Heart right ventricle (tissue), 16 donors: ENCODE measurements at regions not wholly inside any gene's neighbourhood (a gene's known extent, or its start where the extent isn't known, plus 50 kb on each side); places are given as distances from the start of the nearest gene placed in this dataset.

Experiments
- ATAC-seq, 8 donors: fragments of 200-7000 bp; cut with Tn5 transposase; one replicate each; pipeline ENCODE4 v1.9.1; 2020; ENCODE audit warnings: mild to moderate bottlenecking in 8 of 8, moderate library complexity in 8 of 8, moderate number of reproducible peaks in 1 of 8
- DNase-seq, 2 donors: peaks; one replicate each; pipeline ENCODE4 v3.0.0-alpha.2; 2020
- H3K27ac ChIP-seq, 10 donors: fragments of 200-600 bp; sonication (generic) in 2 of 10; one replicate each; pipeline versions ENCODE4 v1.5.0 to v1.8.0; 2020 to 2022; ENCODE audit warnings: mild to moderate bottlenecking in 3 of 10
- H3K27me3 ChIP-seq, 7 donors: fragments of 200-600 bp; one replicate each; pipeline ENCODE4 v1.8.0; 2021 to 2022; ENCODE audit warnings: mild to moderate bottlenecking in 2 of 7
- H3K36me3 ChIP-seq, 9 donors: fragments of 200-600 bp; sonication (generic) in 1 of 9; one replicate each; pipeline versions ENCODE4 v1.5.0 to v1.8.0; 2020 to 2022; ENCODE audit warnings: mild to moderate bottlenecking in 2 of 9
- H3K4me1 ChIP-seq, 9 donors: fragments of 200-600 bp; sonication (generic) in 1 of 9; one replicate each; pipeline versions ENCODE4 v1.5.0 to v1.8.0; 2020 to 2022; ENCODE audit warnings: mild to moderate bottlenecking in 4 of 9
- H3K4me3 ChIP-seq, 10 donors: fragments of 200-600 bp; sonication (generic) in 2 of 10; one replicate each; pipeline versions ENCODE4 v1.5.0 to v1.8.0; 2020 to 2022; ENCODE audit warnings: mild to moderate bottlenecking in 7 of 10, moderate library complexity in 2 of 10
- H3K9me3 ChIP-seq, 11 donors: fragments of 200-600 bp in 10 of 11; sonication (generic) in 2 of 11; one replicate each; pipeline versions ENCODE4 v1.5.0 to v1.8.0; 2013 to 2022; ENCODE audit warnings: mild to moderate bottlenecking in 2 of 11, control low read depth in 1 of 11, moderate library complexity in 1 of 11
- CTCF ChIP-seq, 9 donors: fragments of 200-600 bp; sonication (generic) in 2 of 9; IDR thresholded peaks; one replicate each; pipeline versions ENCODE4 v1.5.0 to v1.8.0; 2021 to 2022; ENCODE audit warnings: antibody characterized with exemption in 9 of 9, mild to moderate bottlenecking in 5 of 9, moderate library complexity in 1 of 9
- WGBS, 2 donors: extraction: QIAGEN DNeasy Blood & Tissue Kit; methylation state at CpG; one replicate each; pipeline ENCODE4 v1.1.7; 2013; ENCODE audit warnings: inconsistent platforms in 1 of 2; 5-methylcytosine and 5-hydroxymethylcytosine counted together
- intact Hi-C, 10 donors: fragments of 100-400 bp; cut with DNase I; formaldehyde crosslinking; loops; one replicate each; pipeline versions ENCODE4 v1.11.1 to v1.14.2; 2022
- donor health status: Arrhythmogenic right ventricular cardiomyopathy.
- donor health status: ischemic (EF 13 %, LVEDD 7.1; RV severe dilation, severe dysfunction).
- donor health status: healthy with polysubstance abuse.
- donor health status: DM: no; HTN: yes; CAD: no.
- donor health status: DM: no; HTN: no; CAD: no.
- donor health status: ischemic (EF 25% LVEDD 6.9; RV normal size, moderate dysfunction).
- donor health status: ischemic (EF 25% LVEDD 5.7; RV mildly dilated, moderate dysfunction).
- donor health status: healthy.
- donor health status: DM: yes; HTN: yes; CAD: no.
- donor health status: Ischemic cardiomyopathy.
- donor health status: ischemic (EF 35%, LVEDD 5.7; RV mildly dilated, moderate dysfunction).
- donor health status: nonischemic (EF 11% LVEDD 7.7; RV severe dilation, severe dysfunction).
- donor health status: DM: yes; HTN: yes; CAD: no.
- donor health status: PGD.
- donor health status: ischemic (EF 29% LVEDD 5.4; RV normal size, mild dysfunction).
- donor health status: nonischemic (EF 23%, LVEDD 6.1; RV moderate dilation, normal function).

DNA sequence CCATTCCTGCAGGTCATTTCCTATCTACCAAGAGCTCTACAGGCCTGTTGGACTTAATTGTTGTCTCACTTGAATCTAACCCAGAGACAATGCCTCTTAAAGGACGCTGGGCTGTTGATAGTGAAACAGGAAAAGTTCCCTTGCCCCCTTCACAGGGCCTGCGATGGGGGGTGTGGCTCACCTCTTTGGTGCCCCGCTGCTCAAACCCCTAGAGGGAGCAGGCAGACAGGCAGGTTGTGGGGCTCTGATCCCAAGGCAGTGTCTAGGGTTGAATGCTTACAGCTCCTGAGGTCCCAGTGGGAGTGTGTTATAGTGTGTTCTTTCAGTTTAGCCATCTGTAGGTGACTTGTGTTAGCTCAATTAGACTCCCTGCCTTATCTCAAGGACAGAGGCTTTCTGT lies 68.0 kb downstream of the OTOR start:
- ATAC-seq = no peak
- no peak for DNase-seq
- no peak overlapping the region for H3K4me3 ChIP-seq
- H3K27ac ChIP-seq = no peak overlapping the region
- H3K4me1 ChIP-seq = no peaks in the 10 kb centered on the region
- H3K36me3 ChIP-seq = no peaks in the 10 kb centered on the region
- no peak for TF ChIP-seq CTCF (IDR thresholded peaks at IDR 0.05)
- H3K9me3 ChIP-seq = no peaks in the 10 kb centered on the region
- 27 to 42% methylated on average over 3 of the region's 3 CpGs for WGBS, 2 donors
- intact Hi-C loops = no loop called here
- H3K27me3 ChIP-seq = peaks cover 0 to 16% (median 0%) of the 10 kb centered on the region in 7 donors

GRCh38 chr20:16819483-16819882 lies 71.3 kb downstream of the OTOR start:
- no peak overlapping the region for H3K4me3 ChIP-seq
- no peak for TF ChIP-seq CTCF (IDR thresholded peaks at IDR 0.05)
- WGBS, 2 donors = 74 to 79% methylated on average over 2 of the region's 2 CpGs
- H3K4me1 ChIP-seq = no peaks in the 10 kb centered on the region
- DNase-seq = no peak
- no peaks in the 10 kb centered on the region for H3K36me3 ChIP-seq
- no peak for ATAC-seq
- intact Hi-C loops = no loop called here
- peaks cover 0 to 26% (median 0%) of the 10 kb centered on the region in 7 donors for H3K27me3 ChIP-seq
- H3K27ac ChIP-seq = no peak overlapping the region
- H3K9me3 ChIP-seq = no peaks in the 10 kb centered on the region

DNA sequence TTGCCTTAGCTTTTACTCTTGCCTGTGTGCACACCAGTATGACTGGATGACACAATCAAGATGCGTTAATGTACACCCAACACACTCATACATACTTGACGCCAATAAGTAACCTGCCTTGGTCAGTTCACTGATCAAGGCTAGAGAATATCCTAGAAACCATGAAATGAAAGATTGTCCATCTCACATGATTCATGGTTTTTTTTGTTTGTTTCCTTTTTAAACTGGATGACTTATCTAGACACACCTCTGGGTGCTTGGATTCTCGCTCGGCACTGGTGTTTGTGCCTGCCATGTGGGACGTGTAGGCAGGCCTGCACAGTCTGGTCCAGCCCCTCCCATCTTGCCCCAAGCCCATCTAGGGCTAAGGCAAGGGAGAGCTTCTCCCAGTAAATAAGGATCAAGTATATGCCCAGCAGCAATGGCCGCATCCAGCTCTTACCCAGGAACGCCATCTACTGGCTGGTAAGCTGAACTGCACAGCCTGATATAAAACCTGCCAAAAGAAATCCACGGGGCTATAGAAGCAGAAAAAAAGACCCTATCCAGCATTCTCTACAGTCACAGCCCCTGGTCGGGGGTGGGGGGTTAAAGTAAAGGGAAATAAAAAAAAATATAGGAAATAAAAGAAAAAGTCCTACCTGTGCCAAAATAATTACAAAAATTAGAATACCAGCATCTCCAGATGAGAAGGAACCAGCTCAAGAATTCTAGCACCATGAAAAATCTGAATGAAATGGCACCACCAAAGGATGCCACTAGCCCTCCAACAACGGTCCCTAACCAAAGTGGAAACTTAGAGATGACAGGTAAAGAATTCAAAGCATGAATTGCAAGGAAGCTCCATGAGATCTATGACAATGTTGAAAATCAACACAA lies 73.3 kb downstream of the OTOR start:
- no peak for ATAC-seq
- intact Hi-C loops = no loop called here
- peak; percentile 22 to 86 (median 56) for TF ChIP-seq CTCF (IDR thresholded peaks at IDR 0.05)
- no peaks in the 10 kb centered on the region for H3K36me3 ChIP-seq
- peaks cover 0 to 17% (median 0%) of the 10 kb centered on the region in 11 donors for H3K9me3 ChIP-seq
- 38 to 41% methylated on average over 10 of the region's 10 CpGs for WGBS, 2 donors
- H3K4me1 ChIP-seq = no peaks in the 10 kb centered on the region
- H3K27ac ChIP-seq = no peak overlapping the region
- no peak overlapping the region for H3K4me3 ChIP-seq
- H3K27me3 ChIP-seq = peaks cover 0 to 21% (median 0%) of the 10 kb centered on the region in 7 donors
- DNase-seq = no peak

DNA sequence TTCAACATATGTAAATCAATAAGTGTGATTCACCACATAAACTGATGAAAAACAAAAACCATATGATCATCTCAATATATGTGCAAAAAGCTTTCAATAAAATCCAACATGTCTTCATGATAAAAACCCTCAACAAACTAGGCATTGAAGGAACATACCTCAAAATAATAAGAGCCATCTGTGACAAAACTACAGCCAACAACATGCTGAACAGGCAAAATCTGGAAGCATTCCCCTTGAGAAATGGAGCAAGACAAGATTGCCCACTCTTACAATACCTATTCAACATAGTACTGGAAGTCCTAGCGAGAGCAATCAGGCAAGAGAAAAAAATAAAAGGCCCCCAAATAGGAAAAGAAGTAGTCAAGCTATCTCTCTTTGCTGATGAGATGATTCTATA lies 76.5 kb downstream of the OTOR start:
- ATAC-seq (no peak), DNase-seq (no peak)
- Histone ChIP-seq H3K4me3 (no peak overlapping the region), H3K36me3 (no peaks in the 10 kb centered on the region), H3K4me1 (no peaks in the 10 kb centered on the region), H3K27me3 (peaks cover 0 to 15% (median 0%) of the 10 kb centered on the region in 7 donors), H3K27ac (no peak overlapping the region), H3K9me3 (peaks cover 0 to 20% (median 0%) of the 10 kb centered on the region in 11 donors)
- intact Hi-C loops = no loop called here
- 70 to 77% methylated on average over 1 of the region's 1 CpG for WGBS, 2 donors
- no peak for TF ChIP-seq CTCF (IDR thresholded peaks at IDR 0.05)
